Breast epithelium (tissue), 4 donors: ENCODE measurements at regions not wholly inside any gene's neighbourhood (a gene's known extent, or its start where the extent isn't known, plus 50 kb on each side); places are given as distances from the start of the nearest gene placed in this dataset.

Experiments used
- DNase-seq, 2 donors: peaks; one replicate each; pipeline ENCODE4 v3.0.0-alpha.2; 2019; ENCODE audit warnings: low spot score in 2 of 2
- H3K27ac ChIP-seq, 2 donors: fragments of 200-600 bp; sonication (generic) in 1 of 2; one replicate each; pipeline ENCODE4 v1.5.1; 2016 to 2019; ENCODE audit warnings: mild to moderate bottlenecking in 1 of 2
- H3K27me3 ChIP-seq, 2 donors: fragments of 200-600 bp; sonication (generic) in 1 of 2; one replicate each; pipeline versions ENCODE4 v1.5.1 to v1.6.0; 2017 to 2019; ENCODE audit warnings: control low read depth in 1 of 2, mild to moderate bottlenecking in 1 of 2
- H3K36me3 ChIP-seq: fragments of 200-600 bp; one replicate; pipeline ENCODE4 v1.5.1; 2019
- H3K4me1 ChIP-seq, 2 donors: fragments of 200-600 bp; sonication (generic); one replicate each; pipeline ENCODE4 v1.5.1; 2016 to 2019; ENCODE audit warnings: control low read depth in 1 of 2
- H3K4me3 ChIP-seq, 3 donors: fragments of 200-600 bp; sonication (generic); 1 replicate in 2 of 3; 2 replicates in 1 of 3; pipeline ENCODE4 v1.5.1; 2016 to 2019; ENCODE audit warnings: mild to moderate bottlenecking in 3 of 3, moderate library complexity in 2 of 3
- H3K9me3 ChIP-seq, 2 donors: fragments of 200-600 bp; sonication (generic) in 1 of 2; one replicate each; pipeline ENCODE4 v1.5.1; 2016 to 2019; ENCODE audit warnings: control low read depth in 1 of 2
- CTCF ChIP-seq, 3 donors: fragments of 450-650 bp; IDR thresholded peaks; one replicate each; pipeline ENCODE4 v1.5.1; 2016 to 2017; ENCODE audit warnings: antibody characterized with exemption in 3 of 3, mild to moderate bottlenecking in 3 of 3, moderate library complexity in 3 of 3
- POLR2A ChIP-seq: fragments of 450-650 bp; IDR thresholded peaks from one replicate; pipeline ENCODE4 v1.6.1; 2016; ENCODE audit warnings: antibody characterized with exemption, mild to moderate bottlenecking, moderate library complexity
- POLR2AphosphoS5 ChIP-seq, 3 donors: sonication (generic); formaldehyde crosslinking; IDR thresholded peaks; one replicate each; pipeline ENCODE4 v1.6.1; 2017; ENCODE audit warnings: antibody characterized with exemption in 3 of 3
- intact Hi-C: fragments of 100-400 bp; cut with DNase I; formaldehyde crosslinking; loops from one replicate; pipeline ENCODE4 v1.15.1; 2023; ENCODE audit warnings: low total_unique reads

- H3K4me1 ChIP-seq: no peaks in the 10 kb centered on the region
- H3K27ac ChIP-seq: no peak overlapping the region
- DNase-seq: no peak
- no peak overlapping the region for H3K4me3 ChIP-seq
- H3K27me3 ChIP-seq: no peaks in the 10 kb centered on the region
- H3K36me3 ChIP-seq: no peaks in the 10 kb centered on the region
- TF ChIP-seq POLR2AphosphoS5 (IDR thresholded peaks at IDR 0.05) (no peak), POLR2A (no peak), CTCF (IDR thresholded peaks at IDR 0.05) (no peak)
- H3K9me3 ChIP-seq: peaks cover 0 to 4% of the 10 kb centered on the region in 2 donors
- intact Hi-C loops: no loop called here
Measured at GRCh38 chr1:90800012-90800717, 83.1 kb upstream of the BARHL2 start.

GRCh38 chr1:90799326-90799725, 82.2 kb upstream of the BARHL2 start:
- TF ChIP-seq POLR2AphosphoS5 (IDR thresholded peaks at IDR 0.05) (no peak), CTCF (IDR thresholded peaks at IDR 0.05) (no peak), POLR2A (no peak)
- no peak for DNase-seq
- Histone ChIP-seq H3K36me3 (no peaks in the 10 kb centered on the region), H3K27ac (no peak overlapping the region), H3K27me3 (no peaks in the 10 kb centered on the region), H3K4me3 (no peak overlapping the region), H3K4me1 (no peaks in the 10 kb centered on the region), H3K9me3 (no peaks in the 10 kb centered on the region)
- intact Hi-C loops: no loop called here

- Histone ChIP-seq H3K4me3 (no peak overlapping the region), H3K27me3 (no peaks in the 10 kb centered on the region), H3K36me3 (no peaks in the 10 kb centered on the region), H3K27ac (no peak overlapping the region), H3K9me3 (no peaks in the 10 kb centered on the region), H3K4me1 (no peaks in the 10 kb centered on the region)
- TF ChIP-seq POLR2AphosphoS5 (IDR thresholded peaks at IDR 0.05) (no peak), CTCF (IDR thresholded peaks at IDR 0.05) (no peak), POLR2A (no peak)
- intact Hi-C loops: no loop called here
- no peak for DNase-seq
Measured at GRCh38 chr1:90798883-90799282, 81.8 kb upstream of the BARHL2 start.

- Histone ChIP-seq H3K4me1 (no peaks in the 10 kb centered on the region), H3K27ac (no peak overlapping the region), H3K36me3 (no peaks in the 10 kb centered on the region), H3K4me3 (no peak overlapping the region), H3K27me3 (no peaks in the 10 kb centered on the region), H3K9me3 (no peaks in the 10 kb centered on the region)
- no peak for DNase-seq
- TF ChIP-seq CTCF (IDR thresholded peaks at IDR 0.05) (no peak), POLR2AphosphoS5 (IDR thresholded peaks at IDR 0.05) (no peak), POLR2A (no peak)
- intact Hi-C loops: no loop called here
Measured at GRCh38 chr1:90798344-90798743, 81.2 kb upstream of the BARHL2 start.

- no peak for TF ChIP-seq POLR2AphosphoS5 (IDR thresholded peaks at IDR 0.05)
- TF ChIP-seq CTCF (IDR thresholded peaks at IDR 0.05): no peak
- TF ChIP-seq POLR2A: no peak
- Histone ChIP-seq H3K4me1 (no peaks in the 10 kb centered on the region), H3K9me3 (no peaks in the 10 kb centered on the region), H3K27me3 (no peaks in the 10 kb centered on the region), H3K27ac (no peak overlapping the region), H3K36me3 (no peaks in the 10 kb centered on the region), H3K4me3 (no peak overlapping the region)
- intact Hi-C loops: no loop called here
- no peak for DNase-seq
Measured at GRCh38 chr1:90795431-90795830, 78.3 kb upstream of the BARHL2 start.
